CD4-positive, alpha-beta T cell (primary cell): ENCODE measurements at regions not wholly inside any gene's neighbourhood (a gene's known extent, or its start where the extent isn't known, plus 50 kb on each side); places are given as distances from the start of the nearest gene placed in this dataset.

Experiments used
- ATAC-seq: fragments of 200-7000 bp; cut with Tn5 transposase; one replicate; pipeline ENCODE4 v1.10.0; 2022; ENCODE audit warnings: mild to moderate bottlenecking; ENCODE audit not compliant: poor library complexity
- CTCF ChIA-PET: fragments of 350-600 bp; sonication (Branson Sonifier 250); formaldehyde crosslinking; loops from one replicate; lab custom pipeline; 2021; ENCODE audit warnings: antibody characterized with exemption, inconsistent platforms; lab: Charles Lee
- POLR2A ChIA-PET: fragments of 350-600 bp; sonication (Branson Sonifier 250); formaldehyde crosslinking; loops from one replicate; lab custom pipeline; 2021; ENCODE audit warnings: antibody characterized with exemption, inconsistent platforms; lab: Charles Lee
- DNase-seq, 14 experiments: peaks; one replicate each; pipeline ENCODE4 v3.0.0-alpha.2; 2013 to 2020; ENCODE audit warnings: mixed read lengths in 2 of 14
- H3K27ac ChIP-seq, 2 donors: one replicate each; pipeline versions ENCODE4 v1.5.1 to v1.7.0; 2013; ENCODE audit warnings: low read length in 2 of 2, low read depth in 1 of 2, mild to moderate bottlenecking in 1 of 2
- H3K27me3 ChIP-seq, 2 experiments: 1 replicate in 1 of 2; 2 replicates in 1 of 2; pipeline versions ENCODE4 v1.6.1 to v1.7.0; 2013; ENCODE audit warnings: low read length in 2 of 2, control low read depth in 1 of 2, mild to moderate bottlenecking in 1 of 2, moderate library complexity in 1 of 2; ENCODE audit not compliant: insufficient read depth in 2 of 2, control insufficient read depth in 1 of 2
- H3K36me3 ChIP-seq: one replicate; pipeline ENCODE4 v1.6.1; 2013; ENCODE audit warnings: low read length, control low read depth; ENCODE audit not compliant: insufficient read depth
- H3K4me1 ChIP-seq: one replicate; pipeline ENCODE4 v1.6.1; 2013; ENCODE audit warnings: low read length, control low read depth; ENCODE audit not compliant: insufficient read depth
- H3K4me3 ChIP-seq: one replicate; pipeline ENCODE4 v1.5.1; 2013; ENCODE audit warnings: mild to moderate bottlenecking, low read length, moderate library complexity
- H3K9me3 ChIP-seq, 2 experiments: 1 replicate in 1 of 2; 2 replicates in 1 of 2; pipeline versions ENCODE4 v1.6.1 to v1.7.0; 2013; ENCODE audit warnings: low read length in 2 of 2, mild to moderate bottlenecking in 2 of 2, control low read depth in 1 of 2, moderate library complexity in 1 of 2; ENCODE audit not compliant: control insufficient read depth in 1 of 2, insufficient read depth in 1 of 2
- H3K27ac Mint-ChIP-seq: one replicate; pipeline ENCODE4 v1.8.0; 2020; ENCODE audit warnings: mixed read lengths
- H3K27me3 Mint-ChIP-seq: one replicate; pipeline ENCODE4 v1.8.0; 2021; ENCODE audit warnings: mixed read lengths
- H3K36me3 Mint-ChIP-seq: one replicate; pipeline ENCODE4 v1.8.0; 2021; ENCODE audit warnings: low read depth, mixed read lengths
- H3K4me1 Mint-ChIP-seq: one replicate; pipeline ENCODE4 v1.8.0; 2021; ENCODE audit warnings: low read depth, mixed read lengths
- H3K4me3 Mint-ChIP-seq: one replicate; pipeline ENCODE4 v1.8.0; 2020; ENCODE audit warnings: mild to moderate bottlenecking, mixed read lengths
- H3K9me3 Mint-ChIP-seq: one replicate; pipeline ENCODE4 v1.8.0; 2020; ENCODE audit warnings: mixed read lengths
- intact Hi-C, 2 experiments: fragments of 100-400 bp; cut with DNase I in 1 of 2; cut with micrococcal nuclease in 1 of 2; formaldehyde crosslinking; loops; one replicate each; pipeline versions ENCODE4 v1.15.1 to v1.9.0; 2023 to 2025; cut with DNase I, micrococcal nuclease
- TF ChIP-seq, protein P1 (sequence below): fragments of 200-600 bp; IDR thresholded peaks from one replicate; pipeline ENCODE4 v1.8.0; 2022; ENCODE audit warnings: antibody characterized with exemption, mild to moderate bottlenecking

DNA sequence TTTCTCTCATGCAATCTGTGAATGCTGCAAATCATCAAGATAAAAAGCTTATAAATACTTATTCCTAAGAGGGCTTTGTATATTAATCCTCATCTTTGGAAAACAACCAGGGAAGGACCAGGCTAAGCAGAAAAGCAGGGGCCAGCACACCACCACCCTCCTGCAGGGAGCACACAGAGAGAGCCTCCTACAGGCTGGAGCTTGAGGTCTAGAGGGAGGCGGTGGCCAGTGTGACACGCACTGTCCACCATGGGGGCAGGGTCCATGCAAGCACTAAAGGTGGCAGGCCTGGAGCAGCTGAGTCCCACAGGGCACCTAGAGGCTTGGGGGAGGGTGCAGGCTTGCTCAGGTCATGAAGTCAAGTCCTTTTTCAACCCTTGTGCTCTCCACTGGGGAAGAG, 236.9 kb downstream of the TACR3 start:
- no peaks in the 10 kb centered on the region for H3K9me3 Mint-ChIP-seq
- no peak overlapping the region for H3K4me3 Mint-ChIP-seq
- Histone ChIP-seq H3K9me3 (peaks cover 0 to 7% of the 10 kb centered on the region in 2 experiments), H3K4me1 (no peaks in the 10 kb centered on the region), H3K4me3 (no peak overlapping the region), H3K27me3 (no peaks in the 10 kb centered on the region), H3K27ac (no peak overlapping the region), H3K36me3 (no peaks in the 10 kb centered on the region)
- no peak for ATAC-seq
- intact Hi-C loops, result no loop called here
- no peak overlapping the region for H3K27ac Mint-ChIP-seq
- DNase-seq, result no peak
- TF ChIP-seq, protein P1, sequence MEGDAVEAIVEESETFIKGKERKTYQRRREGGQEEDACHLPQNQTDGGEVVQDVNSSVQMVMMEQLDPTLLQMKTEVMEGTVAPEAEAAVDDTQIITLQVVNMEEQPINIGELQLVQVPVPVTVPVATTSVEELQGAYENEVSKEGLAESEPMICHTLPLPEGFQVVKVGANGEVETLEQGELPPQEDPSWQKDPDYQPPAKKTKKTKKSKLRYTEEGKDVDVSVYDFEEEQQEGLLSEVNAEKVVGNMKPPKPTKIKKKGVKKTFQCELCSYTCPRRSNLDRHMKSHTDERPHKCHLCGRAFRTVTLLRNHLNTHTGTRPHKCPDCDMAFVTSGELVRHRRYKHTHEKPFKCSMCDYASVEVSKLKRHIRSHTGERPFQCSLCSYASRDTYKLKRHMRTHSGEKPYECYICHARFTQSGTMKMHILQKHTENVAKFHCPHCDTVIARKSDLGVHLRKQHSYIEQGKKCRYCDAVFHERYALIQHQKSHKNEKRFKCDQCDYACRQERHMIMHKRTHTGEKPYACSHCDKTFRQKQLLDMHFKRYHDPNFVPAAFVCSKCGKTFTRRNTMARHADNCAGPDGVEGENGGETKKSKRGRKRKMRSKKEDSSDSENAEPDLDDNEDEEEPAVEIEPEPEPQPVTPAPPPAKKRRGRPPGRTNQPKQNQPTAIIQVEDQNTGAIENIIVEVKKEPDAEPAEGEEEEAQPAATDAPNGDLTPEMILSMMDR, result no peak
- no peaks in the 10 kb centered on the region for H3K27me3 Mint-ChIP-seq
- ChIA-PET CTCF (no interaction called here), POLR2A (no interaction called here)
- H3K36me3 Mint-ChIP-seq, result no peaks in the 10 kb centered on the region
- H3K4me1 Mint-ChIP-seq, result no peaks in the 10 kb centered on the region

DNA sequence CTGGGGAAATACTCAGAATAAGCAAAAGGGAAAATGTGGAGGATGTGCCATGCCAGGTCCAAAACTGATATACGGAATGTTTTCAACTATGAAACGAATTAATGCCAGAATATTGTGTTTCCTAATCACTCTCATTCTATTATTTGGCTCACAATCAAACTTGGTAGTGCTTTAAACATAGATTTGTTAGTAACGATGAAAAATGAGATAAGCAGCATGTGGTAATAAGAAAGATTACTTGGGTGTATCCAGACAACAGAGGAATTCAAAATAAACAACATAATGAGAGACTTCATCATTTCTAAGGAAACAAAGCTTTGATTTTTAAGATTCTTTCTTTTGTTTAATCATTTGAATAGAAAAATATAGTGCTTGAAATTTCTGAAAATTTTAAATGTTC, 237.3 kb downstream of the TACR3 start:
- ChIA-PET POLR2A (no interaction called here), CTCF (no interaction called here)
- no peaks in the 10 kb centered on the region for H3K36me3 ChIP-seq
- intact Hi-C loops, result no loop called here
- TF ChIP-seq, protein P1, result no peak
- H3K9me3 Mint-ChIP-seq, result no peaks in the 10 kb centered on the region
- H3K27me3 ChIP-seq, result no peaks in the 10 kb centered on the region
- peaks cover 0 to 7% of the 10 kb centered on the region in 2 experiments for H3K9me3 ChIP-seq
- H3K27ac ChIP-seq, result no peak overlapping the region
- no peaks in the 10 kb centered on the region for H3K27me3 Mint-ChIP-seq
- ATAC-seq, result no peak
- no peak overlapping the region for H3K4me3 ChIP-seq
- no peak overlapping the region for H3K27ac Mint-ChIP-seq
- H3K36me3 Mint-ChIP-seq, result no peaks in the 10 kb centered on the region
- H3K4me1 Mint-ChIP-seq, result no peaks in the 10 kb centered on the region
- no peaks in the 10 kb centered on the region for H3K4me1 ChIP-seq
- no peak for DNase-seq
- no peak overlapping the region for H3K4me3 Mint-ChIP-seq

DNA sequence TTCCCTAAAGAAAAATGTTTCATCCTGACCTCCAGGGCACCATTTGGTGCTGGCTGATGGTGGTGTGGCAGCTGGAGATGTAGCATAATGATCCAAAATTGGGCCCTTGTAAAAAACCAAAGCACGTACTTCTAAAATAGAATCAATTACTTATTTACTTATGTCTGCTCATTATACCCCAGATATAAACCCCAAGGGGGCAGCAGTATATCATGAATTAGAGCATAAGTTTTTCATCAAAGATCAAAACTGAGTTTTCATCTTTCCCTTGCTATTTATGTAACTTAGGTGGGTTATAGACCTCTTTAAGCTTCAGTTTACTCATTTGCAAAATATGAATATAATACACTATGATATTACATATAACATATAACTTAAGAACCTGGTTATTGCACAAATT, 241.1 kb downstream of the TACR3 start:
- CTCF ChIA-PET, result no interaction called here
- intact Hi-C loops, result no loop called here
- H3K4me3 Mint-ChIP-seq, result no peak overlapping the region
- H3K27ac Mint-ChIP-seq, result no peak overlapping the region
- Histone ChIP-seq H3K4me3 (no peak overlapping the region), H3K27ac (no peak overlapping the region), H3K27me3 (no peaks in the 10 kb centered on the region), H3K4me1 (no peaks in the 10 kb centered on the region), H3K9me3 (peaks cover 0 to 4% of the 10 kb centered on the region in 2 experiments), H3K36me3 (no peaks in the 10 kb centered on the region)
- no peak for ATAC-seq
- TF ChIP-seq, protein P1, result no peak
- POLR2A ChIA-PET, result no interaction called here
- no peaks in the 10 kb centered on the region for H3K27me3 Mint-ChIP-seq
- H3K9me3 Mint-ChIP-seq, result no peaks in the 10 kb centered on the region
- no peaks in the 10 kb centered on the region for H3K36me3 Mint-ChIP-seq
- DNase-seq, result no peak
- H3K4me1 Mint-ChIP-seq, result no peaks in the 10 kb centered on the region
